ENCODE measurements at regions not wholly inside any gene's neighbourhood (a gene's known extent, or its start where the extent isn't known, plus 50 kb on each side); places are given as distances from the start of the nearest gene placed in this dataset.

GRCh38 chr9:86997156-86997555, 49.9 kb upstream of the GAS1 start:
- no peak for TF ChIP-seq SIN3A (IDR thresholded peaks at IDR 0.05; ENCODE audit: borderline replicate concordance, insufficient read depth, low read length)
- TF ChIP-seq REST (IDR thresholded peaks at IDR 0.05; ENCODE audit: insufficient read depth in 1 of 2, low read depth in 2 of 2, low read length in 2 of 2): no peak
- no peak for TF ChIP-seq TAF1 (IDR thresholded peaks at IDR 0.05; ENCODE audit: borderline replicate concordance, insufficient read depth, low read length)
- no peak for TF ChIP-seq POLR2AphosphoS5 (IDR thresholded peaks at IDR 0.05; ENCODE audit: low read depth, low read length)
- no peak for TF ChIP-seq FOXP2 (optimal IDR thresholded peaks at IDR 0.05; ENCODE audit: borderline replicate concordance, extremely low read depth, extremely low read length, insufficient read depth)

GRCh38 chr9:86997951-86998350, 50.6 kb upstream of the GAS1 start:
- TF ChIP-seq REST (IDR thresholded peaks at IDR 0.05; ENCODE audit: insufficient read depth in 1 of 2, low read depth in 2 of 2, low read length in 2 of 2) (no peak), POLR2AphosphoS5 (IDR thresholded peaks at IDR 0.05; ENCODE audit: low read depth, low read length) (no peak)

GRCh38 chr9:87002517-87002916, 55.2 kb upstream of the GAS1 start:
- TF ChIP-seq POLR2AphosphoS5 (IDR thresholded peaks at IDR 0.05; ENCODE audit: low read depth, low read length) (no peak), TAF1 (IDR thresholded peaks at IDR 0.05; ENCODE audit: borderline replicate concordance, insufficient read depth, low read length) (no peak), REST (IDR thresholded peaks at IDR 0.05; ENCODE audit: insufficient read depth in 1 of 2, low read depth in 2 of 2, low read length in 2 of 2) (no peak), FOXP2 (optimal IDR thresholded peaks at IDR 0.05; ENCODE audit: borderline replicate concordance, extremely low read depth, extremely low read length, insufficient read depth) (no peak), SIN3A (IDR thresholded peaks at IDR 0.05; ENCODE audit: borderline replicate concordance, insufficient read depth, low read length) (no peak)

GRCh38 chr9:87004016-87004415, 56.7 kb upstream of the GAS1 start:
- TF ChIP-seq SIN3A (IDR thresholded peaks at IDR 0.05; ENCODE audit: borderline replicate concordance, insufficient read depth, low read length): no peak

- TF ChIP-seq TAF1 (IDR thresholded peaks at IDR 0.05; ENCODE audit: borderline replicate concordance, insufficient read depth, low read length) (no peak), FOXP2 (optimal IDR thresholded peaks at IDR 0.05; ENCODE audit: borderline replicate concordance, extremely low read depth, extremely low read length, insufficient read depth) (no peak), REST (IDR thresholded peaks at IDR 0.05; ENCODE audit: insufficient read depth in 1 of 2, low read depth in 2 of 2, low read length in 2 of 2) (no peak), SIN3A (IDR thresholded peaks at IDR 0.05; ENCODE audit: borderline replicate concordance, insufficient read depth, low read length) (no peak)
These were observed 59.6 kb upstream of the GAS1 start for GRCh38 chr9:87006956-87007355.

All from PFSK-1 (cell line).